EL (cell line): ENCODE measurements at regions not wholly inside any gene's neighbourhood (a gene's known extent, or its start where the extent isn't known, plus 50 kb on each side); places are given as distances from the start of the nearest gene placed in this dataset.

Experiments
- DNase-seq: peaks from one replicate; pipeline ENCODE4 v3.0.0-alpha.2; 2016

DNA sequence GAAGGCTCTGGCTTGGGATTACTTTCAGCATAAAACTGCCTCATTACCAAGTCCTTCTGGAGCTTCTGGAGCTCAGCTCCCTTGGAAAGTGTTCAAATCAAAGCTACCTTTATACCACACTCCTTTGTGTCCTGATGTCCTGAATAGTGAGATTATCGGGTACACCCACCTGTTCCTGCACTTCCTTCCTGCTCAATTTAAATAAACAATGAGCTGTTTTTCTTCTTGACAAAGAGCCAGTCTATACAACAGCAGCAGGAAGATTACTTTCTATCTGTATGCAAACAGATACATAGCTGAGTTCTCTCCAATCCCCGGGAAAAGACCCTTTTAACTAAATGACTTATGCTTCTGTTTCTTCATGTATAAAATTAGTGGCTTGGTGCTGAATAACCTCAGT is 258.0 kb upstream of the FMN2 start:
- DNase-seq: no peak

DNA sequence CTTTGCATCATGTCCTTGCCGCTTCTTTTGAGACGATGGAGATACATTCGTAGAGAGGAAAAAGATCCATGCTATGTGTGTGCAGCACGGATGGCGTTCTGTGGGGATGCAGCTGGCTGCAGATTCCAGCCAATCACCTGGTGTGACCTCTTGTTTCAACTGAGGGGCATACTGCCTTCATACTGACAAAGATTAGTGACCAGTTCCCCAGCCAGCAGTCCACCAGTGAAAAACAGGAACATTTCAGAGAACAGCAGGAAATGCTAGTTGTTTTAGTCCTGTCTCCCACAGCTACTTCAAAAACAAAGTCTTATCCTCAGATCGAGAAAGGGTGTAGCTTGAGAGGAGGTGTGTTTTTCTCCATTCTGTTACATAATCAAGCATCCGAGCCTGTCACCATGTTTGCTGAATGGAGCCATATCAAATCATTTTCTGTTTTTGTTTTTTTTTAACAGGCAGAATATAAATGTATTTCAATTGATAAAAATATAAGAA is 255.7 kb upstream of the FMN2 start:
- DNase-seq: no peak

DNA sequence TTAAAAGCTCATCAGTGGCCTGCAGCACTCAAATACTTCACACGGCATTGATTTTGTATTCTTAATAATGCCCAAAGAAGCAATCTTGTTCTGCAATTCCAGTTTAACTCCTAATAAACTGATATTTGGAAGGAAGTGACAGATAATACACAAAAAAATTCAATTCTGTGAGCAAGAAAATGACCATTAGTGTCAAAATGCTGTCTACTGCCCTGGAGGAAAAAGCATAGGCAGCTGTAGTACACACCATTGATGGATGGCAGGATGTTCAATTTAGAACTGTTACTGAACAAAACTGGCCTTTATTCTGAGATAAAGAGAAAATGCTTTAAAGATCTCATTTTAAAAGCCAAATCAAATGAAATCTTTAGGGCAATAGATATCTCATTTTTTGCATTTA is 251.3 kb upstream of the FMN2 start:
- DNase-seq: no peak

DNA sequence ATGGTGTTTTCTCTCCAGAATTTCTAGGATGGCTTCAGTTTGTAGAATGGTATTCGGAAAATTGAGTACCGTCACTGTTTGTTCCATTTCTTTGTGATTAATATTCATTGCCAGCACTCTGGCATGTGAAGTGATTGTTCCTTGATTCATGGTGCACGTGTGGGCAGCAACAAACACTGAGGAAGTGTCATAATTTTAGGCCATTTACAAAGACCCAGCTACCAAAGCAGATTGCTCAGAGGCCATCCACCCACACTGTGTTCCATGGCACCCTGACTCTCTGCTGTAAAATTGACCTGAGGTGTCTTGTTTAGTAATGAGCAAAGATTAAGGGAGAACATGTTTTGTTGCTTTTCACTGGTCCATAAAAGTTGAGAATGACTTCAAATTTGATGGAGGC is 250.9 kb upstream of the FMN2 start:
- no peak for DNase-seq

- no peak for DNase-seq
Measured at GRCh38 chr1:239841631-239842030, 250.1 kb upstream of the FMN2 start.

- DNase-seq: no peak
Measured at GRCh38 chr1:239843541-239843940, 248.1 kb upstream of the FMN2 start.

DNA sequence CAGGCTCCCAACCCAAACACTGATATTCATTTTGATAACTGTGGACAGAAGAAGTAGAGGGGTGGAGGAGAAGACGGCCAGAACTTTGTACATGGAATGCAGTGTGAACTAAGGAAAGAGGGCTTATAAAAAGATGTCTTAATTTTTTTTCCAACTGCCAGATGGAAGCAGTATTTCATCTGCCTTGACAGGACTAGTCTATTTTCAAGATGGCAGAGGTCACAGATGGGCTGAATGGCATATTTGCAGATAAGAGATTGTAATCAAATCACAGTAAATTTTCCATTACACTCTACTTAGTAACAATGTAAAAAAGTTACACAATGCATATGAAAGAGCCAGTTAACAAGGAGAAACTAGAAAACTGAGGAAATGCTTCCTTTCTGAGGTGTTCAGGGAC is 246.8 kb upstream of the FMN2 start:
- no peak for DNase-seq

- no peak for DNase-seq
Measured at GRCh38 chr1:239854922-239855321, 236.8 kb upstream of the FMN2 start.

DNA sequence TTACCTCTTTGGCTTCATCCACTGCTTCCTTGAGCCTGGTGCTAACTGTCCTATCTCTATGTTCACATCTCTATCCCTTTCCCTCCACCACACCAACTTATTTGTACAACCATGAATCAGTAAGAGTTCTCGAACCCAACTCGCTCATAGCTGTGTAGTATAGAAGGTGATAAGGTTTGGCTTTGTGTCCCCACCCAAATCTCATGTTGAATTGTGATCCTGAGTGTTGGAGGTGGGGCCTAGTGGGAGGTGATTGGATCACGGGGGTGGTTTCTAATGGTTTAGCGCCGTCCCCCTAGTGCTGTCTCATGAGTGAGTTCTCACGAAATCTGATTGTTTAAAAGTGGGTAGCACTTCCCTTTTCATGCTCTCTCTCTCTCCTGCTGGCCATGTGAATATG is 235.6 kb upstream of the FMN2 start:
- DNase-seq: no peak

- DNase-seq: no peak
Measured at GRCh38 chr1:239856924-239857323, 234.8 kb upstream of the FMN2 start.

GRCh38 chr1:239858057-239858456 is 233.6 kb upstream of the FMN2 start:
- DNase-seq: peak; percentile 32

- DNase-seq: no peak
Measured at GRCh38 chr1:239858529-239858928, 233.2 kb upstream of the FMN2 start.

- DNase-seq: no peak
Measured at GRCh38 chr1:239861985-239862384, 229.7 kb upstream of the FMN2 start.

DNA sequence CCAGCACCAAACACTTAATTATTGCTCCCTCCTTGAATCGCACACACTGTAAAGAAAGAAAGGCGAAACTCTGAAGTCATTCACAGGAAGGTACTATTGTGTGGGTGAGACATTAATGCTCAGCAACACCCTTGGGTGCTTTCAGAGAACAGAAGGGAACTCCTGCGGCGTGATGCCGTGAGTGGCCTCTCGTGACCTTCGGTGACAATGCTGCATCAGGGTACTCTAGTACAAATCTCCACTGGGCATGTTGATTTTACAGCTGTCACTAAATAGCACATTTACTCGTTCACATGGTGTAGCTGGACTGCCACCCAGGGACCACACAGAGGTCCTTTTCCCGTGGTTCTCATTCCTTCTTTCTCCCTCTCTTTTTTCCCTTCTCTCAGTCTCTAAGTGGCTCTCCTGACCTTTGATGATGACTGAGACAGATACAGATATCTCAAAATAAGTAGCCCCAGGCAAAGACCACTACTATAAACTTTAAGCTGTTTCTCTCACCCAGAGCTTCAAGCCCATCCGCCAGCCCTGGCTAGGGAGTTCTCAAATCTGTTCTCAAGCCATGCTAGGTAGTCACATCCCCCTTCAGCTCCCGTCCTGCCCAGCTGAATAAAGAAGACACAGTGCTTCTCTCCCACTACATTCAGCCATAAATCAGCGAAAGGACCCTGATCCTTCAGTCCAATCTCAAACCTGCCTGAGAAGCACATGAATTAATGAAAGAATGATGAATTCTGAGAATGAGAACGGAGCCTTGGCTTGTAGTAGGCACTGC is 223.4 kb upstream of the FMN2 start:
- no peak for DNase-seq

DNA sequence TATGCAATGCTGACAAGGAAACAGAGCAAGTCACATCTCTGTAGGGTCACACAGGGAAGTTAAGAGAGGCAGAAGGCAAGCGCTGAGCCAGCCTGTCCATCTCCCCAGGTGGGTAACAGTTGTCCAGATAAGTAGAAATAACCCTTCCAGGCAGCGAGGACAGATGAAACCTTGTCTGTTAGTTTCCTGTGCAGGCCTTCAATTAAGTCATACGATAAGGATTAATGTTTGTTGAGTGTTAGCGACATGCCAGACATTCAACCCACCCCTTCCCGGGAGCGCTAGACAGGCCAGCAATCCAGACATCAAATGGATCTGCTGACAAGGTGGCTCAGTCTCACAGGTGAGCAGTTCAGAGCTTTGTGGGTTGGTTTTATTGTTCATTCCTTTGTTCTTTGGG is 221.5 kb upstream of the FMN2 start:
- DNase-seq: no peak

DNA sequence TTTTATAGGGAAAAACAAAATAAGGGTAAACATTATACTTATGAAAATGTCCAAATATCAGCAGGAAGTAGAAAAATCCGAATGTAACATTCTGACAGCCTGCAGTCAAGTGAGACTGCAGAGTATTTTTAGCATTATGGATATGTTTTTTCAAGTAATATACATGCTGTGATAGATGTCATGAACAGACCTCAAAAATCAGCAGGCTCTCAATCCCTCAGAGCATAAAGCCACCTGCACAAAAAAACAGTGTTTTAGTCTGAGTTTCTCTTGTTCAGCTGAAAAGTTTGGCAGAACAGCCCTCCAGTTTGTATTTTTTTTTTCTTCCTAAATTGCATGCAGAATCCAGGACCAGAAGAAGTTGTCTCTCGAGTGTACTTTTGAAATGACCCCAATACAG is 219.1 kb upstream of the FMN2 start:
- DNase-seq: no peak

GRCh38 chr1:239874831-239875230 is 216.9 kb upstream of the FMN2 start:
- no peak for DNase-seq

DNA sequence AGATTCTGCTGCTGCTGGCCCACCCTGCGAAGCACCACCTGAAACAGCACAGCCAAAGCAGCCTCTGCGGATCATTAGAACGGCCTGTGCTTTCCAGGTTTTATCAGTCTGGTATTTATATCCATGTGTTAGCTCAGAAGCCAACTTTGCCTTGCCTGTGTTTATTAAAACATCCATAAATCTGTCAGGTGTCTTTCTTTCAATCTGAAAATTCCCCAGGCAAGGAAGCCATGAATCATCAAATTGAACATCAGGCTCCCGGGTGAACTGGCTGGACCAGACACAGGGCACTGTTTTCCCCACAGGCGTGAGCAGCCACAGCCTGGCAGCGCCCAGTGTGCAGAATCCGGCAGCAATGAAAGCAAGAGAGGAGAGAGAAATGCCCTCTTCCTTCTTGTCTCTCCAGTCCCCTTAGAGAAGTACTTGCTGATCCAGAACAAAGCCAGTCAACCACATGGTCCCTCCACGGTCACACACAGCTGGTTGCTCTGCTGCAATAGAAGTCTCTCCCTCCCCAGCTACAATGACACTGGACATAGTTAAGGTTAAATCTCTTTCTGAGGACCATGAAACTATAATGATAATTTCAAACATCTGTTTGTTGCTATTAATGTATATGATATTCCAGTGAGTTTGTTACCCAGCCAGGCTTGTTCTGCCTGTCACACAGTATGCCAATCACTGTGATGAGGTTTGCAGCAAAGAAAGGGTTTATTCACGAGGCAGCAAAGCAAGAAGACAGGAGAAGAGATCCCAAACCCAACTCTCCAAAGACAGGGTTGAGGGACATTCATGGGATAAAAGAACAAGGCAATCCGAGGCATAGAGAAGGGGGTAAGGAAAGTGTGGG is 212.1 kb upstream of the FMN2 start:
- DNase-seq: no peak

DNA sequence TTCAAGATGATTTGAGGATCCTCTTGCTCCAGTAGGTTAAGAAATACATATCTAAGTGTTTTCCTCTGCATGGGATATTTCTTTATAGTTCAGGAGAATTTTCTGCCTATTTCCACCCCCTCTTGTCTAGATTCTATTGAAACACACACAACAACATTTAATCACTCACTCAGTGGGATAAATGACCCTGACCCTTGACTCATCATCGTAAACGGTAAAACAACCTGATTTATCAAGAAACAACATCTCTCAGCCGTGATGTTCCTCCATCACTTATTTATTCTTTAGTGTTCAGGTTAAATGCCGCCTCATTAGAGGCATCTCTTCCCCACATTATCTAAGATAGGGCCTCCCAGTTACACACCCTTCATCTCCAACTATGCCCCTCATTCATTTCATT is 208.7 kb upstream of the FMN2 start:
- no peak for DNase-seq

DNA sequence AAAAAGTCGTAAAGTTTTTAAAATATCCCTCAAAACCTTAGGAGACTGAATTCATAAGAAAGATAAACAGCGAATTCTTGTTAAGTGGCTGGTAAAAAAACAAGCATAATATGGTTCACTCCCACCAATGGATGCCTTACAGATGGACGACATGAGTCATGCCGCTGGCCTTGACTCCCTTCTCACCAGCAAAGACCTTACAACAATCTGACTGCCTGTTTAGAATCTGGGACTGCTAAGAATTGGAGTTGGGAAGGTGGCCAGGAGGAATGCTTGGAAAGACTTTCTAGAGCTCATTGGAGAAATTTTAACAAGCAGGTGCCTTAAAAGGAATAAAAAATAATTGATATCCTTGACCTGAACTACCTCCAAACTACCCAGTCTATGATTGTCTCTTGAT is 206.9 kb upstream of the FMN2 start:
- peak; percentile 37 for DNase-seq

DNA sequence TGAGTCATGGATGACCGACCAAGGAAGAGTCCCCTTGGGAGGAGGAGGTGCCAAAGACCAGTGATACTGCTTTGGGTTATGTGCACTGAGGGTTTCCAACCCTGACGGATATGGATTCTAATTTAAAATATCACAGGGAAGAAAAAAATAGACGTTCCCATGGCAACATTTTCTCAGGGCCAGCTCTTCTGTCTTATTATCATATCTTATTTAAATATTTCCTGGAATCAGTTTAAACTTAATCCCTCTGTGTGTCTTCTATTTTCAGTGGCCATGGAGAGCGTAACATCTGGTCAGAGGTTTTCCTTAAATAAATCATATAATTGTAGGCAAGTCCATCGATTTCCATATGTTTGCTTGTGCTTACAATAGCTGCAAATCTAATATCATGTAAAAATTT is 205.4 kb upstream of the FMN2 start:
- DNase-seq: no peak

GRCh38 chr1:239888639-239889038 is 203.0 kb upstream of the FMN2 start:
- DNase-seq: no peak

- DNase-seq: no peak
Measured at GRCh38 chr1:239891621-239892358, 199.9 kb upstream of the FMN2 start.

- DNase-seq: no peak
Measured at GRCh38 chr1:239892602-239893001, 199.1 kb upstream of the FMN2 start.
